ENCODE measurements at regions not wholly inside any gene's neighbourhood (a gene's known extent, or its start where the extent isn't known, plus 50 kb on each side); places are given as distances from the start of the nearest gene placed in this dataset.

DNA sequence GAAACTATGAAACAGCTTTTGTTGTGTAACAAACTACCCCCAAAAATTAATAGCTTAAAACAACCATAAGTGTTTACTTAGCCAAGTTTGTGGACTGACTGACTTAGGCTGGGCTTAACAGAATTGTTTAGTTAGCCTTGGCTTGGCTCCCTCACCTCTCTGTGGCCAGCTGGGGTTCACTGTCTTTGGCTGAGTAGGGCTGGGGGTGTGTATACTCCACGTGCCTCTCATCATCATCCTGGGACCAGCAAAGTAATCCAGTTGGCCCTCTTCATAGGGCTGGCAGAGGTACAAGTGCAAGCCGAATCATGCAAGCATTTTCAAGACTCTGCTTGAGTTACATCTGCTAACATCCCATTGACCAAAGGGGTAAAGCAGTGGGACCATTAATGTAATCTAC is 252.3 kb downstream of the BRINP2 start:
- H3K79me1 ChIP-seq (ENCODE audit: low read length), result no peaks in the 10 kb centered on the region
- no peak overlapping the region for H2AFZ ChIP-seq (ENCODE audit: insufficient read depth, low read length, poor library complexity)
- no peak overlapping the region for H2BK12ac ChIP-seq (ENCODE audit: low read length)
- H2BK5ac ChIP-seq (ENCODE audit: low read depth, low read length, poor library complexity), result no peak overlapping the region
- no peaks in the 10 kb centered on the region for H3K79me2 ChIP-seq (ENCODE audit: control insufficient read depth, insufficient read depth, low read length, poor library complexity)
- H3K14ac ChIP-seq (ENCODE audit: low read length), result no peak overlapping the region
- no peaks in the 10 kb centered on the region for H3K9me3 ChIP-seq (ENCODE audit: insufficient read depth, low read depth, low read length)
- H4K91ac ChIP-seq (ENCODE audit: low read depth, low read length), result no peak overlapping the region
- no peak overlapping the region for H3K18ac ChIP-seq (ENCODE audit: low read length)
- H4K12ac ChIP-seq (ENCODE audit: low read depth, low read length), result no peak overlapping the region
- H3K23ac ChIP-seq (ENCODE audit: low read length), result no peak overlapping the region
- H3K4me1 ChIP-seq (ENCODE audit: control insufficient read depth in 1 of 2, insufficient read depth in 2 of 2, low read length in 2 of 2), result no peaks in the 10 kb centered on the region
- no peaks in the 10 kb centered on the region for H3K36me3 ChIP-seq (ENCODE audit: control insufficient read depth in 1 of 2, insufficient read depth in 2 of 2, low read length in 2 of 2)
- no peak overlapping the region for H2BK120ac ChIP-seq (ENCODE audit: insufficient read depth, low read length, poor library complexity)
- no peak overlapping the region for H3K4ac ChIP-seq (ENCODE audit: low read depth, low read length)
- H3K27ac ChIP-seq (ENCODE audit: low read depth, low read length), result no peak overlapping the region
- H3K9ac ChIP-seq (ENCODE audit: low read length), result no peak overlapping the region
- no CpG with 5 or more reads among the region's 2 CpGs for WGBS (ENCODE audit: extremely low coverage, insufficient coverage, insufficient read length)
- no peak overlapping the region for H2AK5ac ChIP-seq (ENCODE audit: low read length)
- H3K27me3 ChIP-seq (ENCODE audit: insufficient read depth, low read length), result no peaks in the 10 kb centered on the region
- no peak for DNase-seq
- no peak overlapping the region for H3K4me3 ChIP-seq (ENCODE audit: low read depth, low read length)
- H3K4me2 ChIP-seq (ENCODE audit: low read length), result no peak overlapping the region
- no peak overlapping the region for H4K8ac ChIP-seq (ENCODE audit: low read depth, low read length)

- H3K79me2 ChIP-seq (ENCODE audit: control insufficient read depth, insufficient read depth, low read length, poor library complexity), result no peaks in the 10 kb centered on the region
- no peak overlapping the region for H3K14ac ChIP-seq (ENCODE audit: low read length)
- no CpG with 5 or more reads among the region's 3 CpGs for WGBS (ENCODE audit: extremely low coverage, insufficient coverage, insufficient read length)
- H4K8ac ChIP-seq (ENCODE audit: low read depth, low read length), result no peak overlapping the region
- no peaks in the 10 kb centered on the region for H3K4me1 ChIP-seq (ENCODE audit: control insufficient read depth in 1 of 2, insufficient read depth in 2 of 2, low read length in 2 of 2)
- H3K4me2 ChIP-seq (ENCODE audit: low read length), result no peak overlapping the region
- H3K79me1 ChIP-seq (ENCODE audit: low read length), result no peaks in the 10 kb centered on the region
- no peak for DNase-seq
- H4K12ac ChIP-seq (ENCODE audit: low read depth, low read length), result no peak overlapping the region
- no peak overlapping the region for H2BK5ac ChIP-seq (ENCODE audit: low read depth, low read length, poor library complexity)
- H3K27ac ChIP-seq (ENCODE audit: low read depth, low read length), result no peak overlapping the region
- H3K36me3 ChIP-seq (ENCODE audit: control insufficient read depth in 1 of 2, insufficient read depth in 2 of 2, low read length in 2 of 2), result no peaks in the 10 kb centered on the region
- H3K4me3 ChIP-seq (ENCODE audit: low read depth, low read length), result no peak overlapping the region
- no peak overlapping the region for H3K18ac ChIP-seq (ENCODE audit: low read length)
- H2BK120ac ChIP-seq (ENCODE audit: insufficient read depth, low read length, poor library complexity), result no peak overlapping the region
- no peak overlapping the region for H2AFZ ChIP-seq (ENCODE audit: insufficient read depth, low read length, poor library complexity)
- H3K27me3 ChIP-seq (ENCODE audit: insufficient read depth, low read length), result no peaks in the 10 kb centered on the region
- H3K9ac ChIP-seq (ENCODE audit: low read length), result no peak overlapping the region
- no peak overlapping the region for H2BK12ac ChIP-seq (ENCODE audit: low read length)
- no peak overlapping the region for H4K91ac ChIP-seq (ENCODE audit: low read depth, low read length)
- no peak overlapping the region for H2AK5ac ChIP-seq (ENCODE audit: low read length)
- no peaks in the 10 kb centered on the region for H3K9me3 ChIP-seq (ENCODE audit: insufficient read depth, low read depth, low read length)
- no peak overlapping the region for H3K23ac ChIP-seq (ENCODE audit: low read length)
- H3K4ac ChIP-seq (ENCODE audit: low read depth, low read length), result no peak overlapping the region
Observed at GRCh38 chr1:177413982-177414596, 243.3 kb downstream of the BRINP2 start.

DNA sequence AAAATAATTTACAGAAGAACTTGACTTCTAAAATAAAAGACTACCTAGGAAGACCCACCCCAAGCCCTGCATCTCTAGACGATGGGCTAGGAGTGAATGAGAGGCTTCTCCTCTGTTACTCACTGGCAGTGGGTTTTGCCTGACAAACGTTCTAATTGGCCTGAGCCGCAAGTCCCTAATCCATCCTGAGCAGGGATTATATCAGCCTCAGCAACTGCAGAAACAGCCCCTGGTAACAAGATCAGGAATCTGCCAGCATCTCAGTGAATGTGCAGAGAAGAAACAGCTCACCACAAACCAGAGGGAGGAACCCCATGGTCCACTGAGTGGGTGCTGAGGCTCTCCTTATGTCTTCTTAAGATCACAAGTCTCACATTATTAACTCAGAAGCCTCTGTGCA is 240.6 kb downstream of the BRINP2 start:
- Histone ChIP-seq H4K8ac (ENCODE audit: low read depth, low read length) (no peak overlapping the region), H3K14ac (ENCODE audit: low read length) (no peak overlapping the region), H2BK12ac (ENCODE audit: low read length) (no peak overlapping the region), H3K4ac (ENCODE audit: low read depth, low read length) (no peak overlapping the region), H3K23ac (ENCODE audit: low read length) (no peak overlapping the region), H3K36me3 (ENCODE audit: control insufficient read depth in 1 of 2, insufficient read depth in 2 of 2, low read length in 2 of 2) (no peaks in the 10 kb centered on the region), H3K9ac (ENCODE audit: low read length) (no peak overlapping the region), H4K12ac (ENCODE audit: low read depth, low read length) (no peak overlapping the region), H3K9me3 (ENCODE audit: insufficient read depth, low read depth, low read length) (no peaks in the 10 kb centered on the region), H3K18ac (ENCODE audit: low read length) (no peak overlapping the region), H3K4me1 (ENCODE audit: control insufficient read depth in 1 of 2, insufficient read depth in 2 of 2, low read length in 2 of 2) (no peaks in the 10 kb centered on the region), H2BK5ac (ENCODE audit: low read depth, low read length, poor library complexity) (no peak overlapping the region), H3K4me3 (ENCODE audit: low read depth, low read length) (no peak overlapping the region), H3K27ac (ENCODE audit: low read depth, low read length) (no peak overlapping the region), H2BK120ac (ENCODE audit: insufficient read depth, low read length, poor library complexity) (no peak overlapping the region), H3K4me2 (ENCODE audit: low read length) (no peak overlapping the region), H2AFZ (ENCODE audit: insufficient read depth, low read length, poor library complexity) (no peak overlapping the region), H2AK5ac (ENCODE audit: low read length) (no peak overlapping the region), H3K79me2 (ENCODE audit: control insufficient read depth, insufficient read depth, low read length, poor library complexity) (no peaks in the 10 kb centered on the region), H3K27me3 (ENCODE audit: insufficient read depth, low read length) (no peaks in the 10 kb centered on the region), H3K79me1 (ENCODE audit: low read length) (no peaks in the 10 kb centered on the region), H4K91ac (ENCODE audit: low read depth, low read length) (no peak overlapping the region)
- no CpG with 5 or more reads among the region's 3 CpGs for WGBS (ENCODE audit: extremely low coverage, insufficient coverage, insufficient read length)
- DNase-seq, result no peak

- Histone ChIP-seq H3K4me1 (ENCODE audit: control insufficient read depth in 1 of 2, insufficient read depth in 2 of 2, low read length in 2 of 2) (no peaks in the 10 kb centered on the region), H3K27ac (ENCODE audit: low read depth, low read length) (no peak overlapping the region), H2AFZ (ENCODE audit: insufficient read depth, low read length, poor library complexity) (no peak overlapping the region), H3K4me2 (ENCODE audit: low read length) (no peak overlapping the region), H4K91ac (ENCODE audit: low read depth, low read length) (no peak overlapping the region), H3K27me3 (ENCODE audit: insufficient read depth, low read length) (no peaks in the 10 kb centered on the region), H3K9ac (ENCODE audit: low read length) (no peak overlapping the region), H3K14ac (ENCODE audit: low read length) (no peak overlapping the region), H3K18ac (ENCODE audit: low read length) (no peak overlapping the region), H2AK5ac (ENCODE audit: low read length) (no peak overlapping the region), H3K9me3 (ENCODE audit: insufficient read depth, low read depth, low read length) (no peaks in the 10 kb centered on the region), H3K4ac (ENCODE audit: low read depth, low read length) (no peak overlapping the region), H2BK12ac (ENCODE audit: low read length) (no peak overlapping the region), H3K79me1 (ENCODE audit: low read length) (no peaks in the 10 kb centered on the region), H4K12ac (ENCODE audit: low read depth, low read length) (no peak overlapping the region), H2BK5ac (ENCODE audit: low read depth, low read length, poor library complexity) (no peak overlapping the region), H3K36me3 (ENCODE audit: control insufficient read depth in 1 of 2, insufficient read depth in 2 of 2, low read length in 2 of 2) (no peaks in the 10 kb centered on the region), H4K8ac (ENCODE audit: low read depth, low read length) (no peak overlapping the region), H3K79me2 (ENCODE audit: control insufficient read depth, insufficient read depth, low read length, poor library complexity) (no peaks in the 10 kb centered on the region), H3K4me3 (ENCODE audit: low read depth, low read length) (no peak overlapping the region), H2BK120ac (ENCODE audit: insufficient read depth, low read length, poor library complexity) (no peak overlapping the region), H3K23ac (ENCODE audit: low read length) (no peak overlapping the region)
- no peak for DNase-seq
- WGBS (ENCODE audit: extremely low coverage, insufficient coverage, insufficient read length), result no CpG with 5 or more reads among the region's 5 CpGs
Observed at GRCh38 chr1:177410179-177410766, 239.5 kb downstream of the BRINP2 start.
